ENCODE measurements at regions not wholly inside any gene's neighbourhood (a gene's known extent, or its start where the extent isn't known, plus 50 kb on each side); places are given as distances from the start of the nearest gene placed in this dataset.
A peak's percentile ranks its signal among the peaks of the same experiment; 100 is the strongest.

DNA sequence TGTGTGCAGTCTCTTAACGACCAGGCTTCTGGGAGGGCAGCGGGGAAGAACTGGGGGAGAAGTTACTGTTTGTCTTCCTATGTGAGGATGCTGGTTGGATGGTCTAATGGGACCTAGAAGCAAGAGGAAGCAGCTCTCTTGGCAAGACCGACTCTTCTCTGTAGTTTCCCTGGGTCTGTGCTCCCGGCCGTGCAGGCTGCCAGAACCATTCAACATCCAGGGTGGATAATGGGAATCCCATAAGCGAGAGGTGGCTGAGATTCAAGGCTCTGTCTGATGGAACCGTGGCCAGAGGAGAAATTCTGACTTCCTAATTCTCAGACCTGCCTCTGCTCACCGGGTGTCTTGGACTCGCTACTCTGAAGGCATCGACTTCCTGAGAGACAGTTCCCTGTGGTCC, 561.0 kb upstream of the TBX3 start:
- Histone ChIP-seq H2AFZ (ENCODE audit: insufficient read depth, low read length, poor library complexity) (no peak overlapping the region), H2BK12ac (ENCODE audit: low read length) (no peak overlapping the region), H2BK120ac (ENCODE audit: insufficient read depth, low read length, poor library complexity) (no peak overlapping the region), H3K9me3 (ENCODE audit: insufficient read depth, low read depth, low read length) (no peaks in the 10 kb centered on the region), H4K91ac (ENCODE audit: low read depth, low read length) (no peak overlapping the region), H3K9ac (ENCODE audit: low read length) (no peak overlapping the region), H3K4me1 (ENCODE audit: control insufficient read depth in 1 of 2, insufficient read depth in 2 of 2, low read length in 2 of 2) (no peaks in the 10 kb centered on the region), H4K12ac (ENCODE audit: low read depth, low read length) (no peak overlapping the region), H3K79me1 (ENCODE audit: low read length) (no peaks in the 10 kb centered on the region), H3K4me3 (ENCODE audit: low read depth, low read length) (no peak overlapping the region), H3K27me3 (ENCODE audit: insufficient read depth, low read length) (no peaks in the 10 kb centered on the region), H2AK5ac (ENCODE audit: low read length) (no peak overlapping the region), H3K27ac (ENCODE audit: low read depth, low read length) (no peak overlapping the region), H3K23ac (ENCODE audit: low read length) (no peak overlapping the region), H2BK5ac (ENCODE audit: low read depth, low read length, poor library complexity) (no peak overlapping the region), H3K79me2 (ENCODE audit: control insufficient read depth, insufficient read depth, low read length, poor library complexity) (no peaks in the 10 kb centered on the region), H4K8ac (ENCODE audit: low read depth, low read length) (no peak overlapping the region), H3K18ac (ENCODE audit: low read length) (no peak overlapping the region), H3K4ac (ENCODE audit: low read depth, low read length) (no peak overlapping the region), H3K36me3 (ENCODE audit: control insufficient read depth in 1 of 2, insufficient read depth in 2 of 2, low read length in 2 of 2) (no peaks in the 10 kb centered on the region), H3K4me2 (ENCODE audit: low read length) (no peak overlapping the region), H3K14ac (ENCODE audit: low read length) (no peak overlapping the region)
- no peak for DNase-seq
- WGBS (ENCODE audit: extremely low coverage, insufficient coverage, insufficient read length) = no CpG with 5 or more reads among the region's 10 CpGs

DNA sequence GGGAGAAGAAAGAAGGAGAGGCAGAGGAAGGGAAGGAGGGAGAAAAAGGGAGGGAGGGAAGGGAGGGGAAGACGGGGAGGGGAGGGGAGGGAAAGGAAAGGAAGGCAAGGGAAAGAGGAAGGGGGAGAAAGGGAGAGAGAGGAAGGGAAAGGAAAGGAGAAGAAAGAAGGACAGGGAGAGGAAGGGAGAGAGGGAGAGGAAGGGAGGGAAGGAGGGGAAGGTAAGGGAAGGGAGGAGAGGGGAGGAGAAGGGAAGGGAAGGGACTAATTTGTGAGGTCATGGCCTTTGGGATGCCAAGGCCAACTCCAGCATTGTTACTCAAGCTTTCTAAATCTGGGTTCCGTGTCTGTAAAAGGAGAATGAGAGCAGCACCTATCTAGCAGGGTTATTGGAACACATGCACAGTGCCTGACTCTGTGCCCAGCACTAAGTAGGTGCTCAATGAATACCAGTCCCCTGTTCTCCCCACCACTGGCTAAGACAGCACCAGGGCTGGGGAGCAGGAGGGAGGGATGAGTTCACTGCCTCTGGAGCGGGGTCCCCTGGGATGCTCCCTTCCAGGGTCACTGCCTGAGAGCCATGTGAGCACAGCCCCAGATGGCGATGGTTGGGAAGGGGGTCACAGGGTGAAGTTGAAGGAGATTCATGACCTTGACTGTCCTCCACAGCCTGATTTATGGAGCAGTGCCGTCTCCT, 560.1 kb upstream of the TBX3 start:
- Histone ChIP-seq H4K91ac (ENCODE audit: low read depth, low read length) (no peak overlapping the region), H2AK5ac (ENCODE audit: low read length) (no peak overlapping the region), H2AFZ (ENCODE audit: insufficient read depth, low read length, poor library complexity) (no peak overlapping the region), H3K9ac (ENCODE audit: low read length) (no peak overlapping the region), H2BK5ac (ENCODE audit: low read depth, low read length, poor library complexity) (no peak overlapping the region), H3K36me3 (ENCODE audit: control insufficient read depth in 1 of 2, insufficient read depth in 2 of 2, low read length in 2 of 2) (no peaks in the 10 kb centered on the region), H3K27me3 (ENCODE audit: insufficient read depth, low read length) (no peaks in the 10 kb centered on the region), H3K9me3 (ENCODE audit: insufficient read depth, low read depth, low read length) (no peaks in the 10 kb centered on the region), H3K79me1 (ENCODE audit: low read length) (no peaks in the 10 kb centered on the region), H3K18ac (ENCODE audit: low read length) (no peak overlapping the region), H3K79me2 (ENCODE audit: control insufficient read depth, insufficient read depth, low read length, poor library complexity) (no peaks in the 10 kb centered on the region), H4K12ac (ENCODE audit: low read depth, low read length) (no peak overlapping the region), H3K4ac (ENCODE audit: low read depth, low read length) (no peak overlapping the region), H4K8ac (ENCODE audit: low read depth, low read length) (no peak overlapping the region), H3K4me2 (ENCODE audit: low read length) (no peak overlapping the region), H3K4me1 (ENCODE audit: control insufficient read depth in 1 of 2, insufficient read depth in 2 of 2, low read length in 2 of 2) (no peaks in the 10 kb centered on the region), H3K4me3 (ENCODE audit: low read depth, low read length) (no peak overlapping the region), H3K23ac (ENCODE audit: low read length) (no peak overlapping the region), H3K14ac (ENCODE audit: low read length) (no peak overlapping the region), H2BK120ac (ENCODE audit: insufficient read depth, low read length, poor library complexity) (no peak overlapping the region), H2BK12ac (ENCODE audit: low read length) (peak overlapping the region; percentile 23), H3K27ac (ENCODE audit: low read depth, low read length) (no peak overlapping the region)
- WGBS (ENCODE audit: extremely low coverage, insufficient coverage, insufficient read length) = no CpG with 5 or more reads among the region's 5 CpGs
- no peak for DNase-seq

DNA sequence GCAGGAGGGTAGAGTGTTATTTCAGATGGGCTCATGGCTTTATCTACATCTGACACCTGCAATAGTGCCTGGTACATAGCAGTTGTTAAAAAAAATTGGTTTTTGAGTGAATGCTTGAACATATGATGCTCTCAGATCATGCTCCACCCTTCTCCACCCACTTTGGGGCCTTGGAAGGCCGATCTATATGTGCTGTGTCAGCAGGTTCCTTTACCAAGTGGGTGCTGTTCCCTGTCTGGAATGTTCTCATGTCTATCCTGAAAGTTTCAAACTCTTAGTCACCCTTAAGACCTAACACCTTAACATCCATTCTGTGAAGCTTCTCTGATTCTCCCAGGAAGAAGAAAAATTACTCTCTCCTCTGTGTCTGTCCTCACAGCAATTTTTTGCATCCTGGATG, 556.3 kb upstream of the TBX3 start:
- Histone ChIP-seq H3K4me1 (ENCODE audit: control insufficient read depth in 1 of 2, insufficient read depth in 2 of 2, low read length in 2 of 2) (no peaks in the 10 kb centered on the region), H4K8ac (ENCODE audit: low read depth, low read length) (no peak overlapping the region), H3K9ac (ENCODE audit: low read length) (no peak overlapping the region), H3K23ac (ENCODE audit: low read length) (no peak overlapping the region), H3K27ac (ENCODE audit: low read depth, low read length) (no peak overlapping the region), H3K4me2 (ENCODE audit: low read length) (no peak overlapping the region), H3K79me2 (ENCODE audit: control insufficient read depth, insufficient read depth, low read length, poor library complexity) (no peaks in the 10 kb centered on the region), H2BK5ac (ENCODE audit: low read depth, low read length, poor library complexity) (no peak overlapping the region), H3K4me3 (ENCODE audit: low read depth, low read length) (no peak overlapping the region), H2BK12ac (ENCODE audit: low read length) (no peak overlapping the region), H3K36me3 (ENCODE audit: control insufficient read depth in 1 of 2, insufficient read depth in 2 of 2, low read length in 2 of 2) (no peaks in the 10 kb centered on the region), H3K27me3 (ENCODE audit: insufficient read depth, low read length) (no peaks in the 10 kb centered on the region), H3K9me3 (ENCODE audit: insufficient read depth, low read depth, low read length) (no peaks in the 10 kb centered on the region), H4K12ac (ENCODE audit: low read depth, low read length) (no peak overlapping the region), H3K4ac (ENCODE audit: low read depth, low read length) (no peak overlapping the region), H4K91ac (ENCODE audit: low read depth, low read length) (no peak overlapping the region), H3K18ac (ENCODE audit: low read length) (no peak overlapping the region), H3K14ac (ENCODE audit: low read length) (no peak overlapping the region), H2AK5ac (ENCODE audit: low read length) (no peak overlapping the region), H2AFZ (ENCODE audit: insufficient read depth, low read length, poor library complexity) (no peak overlapping the region), H2BK120ac (ENCODE audit: insufficient read depth, low read length, poor library complexity) (no peak overlapping the region), H3K79me1 (ENCODE audit: low read length) (no peaks in the 10 kb centered on the region)
- no peak for DNase-seq
- WGBS (ENCODE audit: extremely low coverage, insufficient coverage, insufficient read length) = no CpG with 5 or more reads among the region's 1 CpG

DNA sequence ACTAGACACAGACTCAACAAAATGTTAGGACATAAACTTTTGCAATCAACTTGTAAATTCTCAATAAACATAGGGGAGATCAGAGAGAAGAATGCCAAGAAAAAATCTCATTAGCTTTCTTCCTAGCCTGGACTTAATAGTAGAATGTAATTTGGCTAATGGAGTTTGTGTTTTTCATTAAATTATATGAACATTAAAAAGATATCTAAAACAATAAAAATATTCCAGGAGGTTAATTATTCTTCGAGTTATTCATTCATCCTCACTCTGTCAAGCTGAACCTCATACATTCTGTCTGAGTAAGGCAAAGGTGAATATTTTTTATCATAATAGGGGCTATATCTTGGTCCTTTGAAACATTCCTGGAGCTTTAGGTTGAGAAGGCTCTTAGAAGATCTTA, 551.9 kb upstream of the TBX3 start:
- peaks cover 3 to 7% of the 10 kb centered on the region in 2 experiments for H3K4me1 ChIP-seq (ENCODE audit: control insufficient read depth in 1 of 2, insufficient read depth in 2 of 2, low read length in 2 of 2)
- no CpG with 5 or more reads among the region's 1 CpG for WGBS (ENCODE audit: extremely low coverage, insufficient coverage, insufficient read length)
- no peak overlapping the region for H2BK120ac ChIP-seq (ENCODE audit: insufficient read depth, low read length, poor library complexity)
- H3K79me2 ChIP-seq (ENCODE audit: control insufficient read depth, insufficient read depth, low read length, poor library complexity) = peaks cover 2% of the 10 kb centered on the region
- H3K27ac ChIP-seq (ENCODE audit: low read depth, low read length) = no peak overlapping the region
- no peaks in the 10 kb centered on the region for H3K9me3 ChIP-seq (ENCODE audit: insufficient read depth, low read depth, low read length)
- H2BK12ac ChIP-seq (ENCODE audit: low read length) = no peak overlapping the region
- H3K4ac ChIP-seq (ENCODE audit: low read depth, low read length) = no peak overlapping the region
- H3K36me3 ChIP-seq (ENCODE audit: control insufficient read depth in 1 of 2, insufficient read depth in 2 of 2, low read length in 2 of 2) = no peaks in the 10 kb centered on the region
- H4K91ac ChIP-seq (ENCODE audit: low read depth, low read length) = no peak overlapping the region
- no peak for DNase-seq
- no peaks in the 10 kb centered on the region for H3K27me3 ChIP-seq (ENCODE audit: insufficient read depth, low read length)
- no peak overlapping the region for H3K4me2 ChIP-seq (ENCODE audit: low read length)
- H4K8ac ChIP-seq (ENCODE audit: low read depth, low read length) = no peak overlapping the region
- H4K12ac ChIP-seq (ENCODE audit: low read depth, low read length) = no peak overlapping the region
- no peak overlapping the region for H3K18ac ChIP-seq (ENCODE audit: low read length)
- H2AFZ ChIP-seq (ENCODE audit: insufficient read depth, low read length, poor library complexity) = no peak overlapping the region
- H3K14ac ChIP-seq (ENCODE audit: low read length) = no peak overlapping the region
- H3K9ac ChIP-seq (ENCODE audit: low read length) = no peak overlapping the region
- no peak overlapping the region for H3K4me3 ChIP-seq (ENCODE audit: low read depth, low read length)
- H3K23ac ChIP-seq (ENCODE audit: low read length) = no peak overlapping the region
- no peak overlapping the region for H2AK5ac ChIP-seq (ENCODE audit: low read length)
- H2BK5ac ChIP-seq (ENCODE audit: low read depth, low read length, poor library complexity) = no peak overlapping the region
- peaks cover 3% of the 10 kb centered on the region for H3K79me1 ChIP-seq (ENCODE audit: low read length)

Measured in trophoblast cell (in vitro differentiated cells and primary cell).